Renal pelvis (tissue), 1 donor: ENCODE measurements at regions not wholly inside any gene's neighbourhood (a gene's known extent, or its start where the extent isn't known, plus 50 kb on each side); places are given as distances from the start of the nearest gene placed in this dataset.
A peak's percentile ranks its signal among the peaks of the same experiment; 100 is the strongest.

Experiments
- DNase-seq: peaks from one replicate; pipeline ENCODE4 v3.0.0-alpha.2; 2013

GRCh38 chr1:194331758-194332157, 1145.3 kb upstream of the B3GALT2 start:
- no peak for DNase-seq

GRCh38 chr1:194322751-194323150, 1136.3 kb upstream of the B3GALT2 start:
- no peak for DNase-seq

DNA sequence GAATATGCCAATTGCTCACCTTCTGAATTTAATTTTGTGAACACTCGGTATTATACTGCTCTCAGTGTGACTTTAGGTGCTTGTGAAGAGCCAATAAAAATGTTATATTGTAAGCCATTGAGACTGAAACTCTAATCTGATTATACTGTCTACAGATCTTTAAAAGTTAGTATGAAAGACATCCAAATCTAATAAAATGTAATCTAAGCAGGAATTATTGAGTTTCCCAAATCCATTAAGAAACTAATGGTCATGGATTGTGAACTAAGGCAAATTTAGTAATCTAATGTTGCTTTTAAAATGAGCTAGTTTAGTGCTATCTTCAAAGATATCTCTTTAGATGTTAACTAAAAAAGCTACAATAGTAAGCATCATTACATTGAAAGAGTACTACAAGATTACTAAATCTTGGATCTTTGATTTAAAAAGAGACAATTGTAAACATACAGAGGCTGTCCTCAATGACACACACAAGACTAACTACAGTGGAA, 1132.4 kb upstream of the B3GALT2 start:
- DNase-seq: no peak

- DNase-seq: no peak
Observed at GRCh38 chr1:194309697-194310096, 1123.3 kb upstream of the B3GALT2 start.

- no peak for DNase-seq
Observed at GRCh38 chr1:194309269-194309668, 1122.9 kb upstream of the B3GALT2 start.

GRCh38 chr1:194300776-194301175, 1114.4 kb upstream of the B3GALT2 start:
- DNase-seq: no peak

DNA sequence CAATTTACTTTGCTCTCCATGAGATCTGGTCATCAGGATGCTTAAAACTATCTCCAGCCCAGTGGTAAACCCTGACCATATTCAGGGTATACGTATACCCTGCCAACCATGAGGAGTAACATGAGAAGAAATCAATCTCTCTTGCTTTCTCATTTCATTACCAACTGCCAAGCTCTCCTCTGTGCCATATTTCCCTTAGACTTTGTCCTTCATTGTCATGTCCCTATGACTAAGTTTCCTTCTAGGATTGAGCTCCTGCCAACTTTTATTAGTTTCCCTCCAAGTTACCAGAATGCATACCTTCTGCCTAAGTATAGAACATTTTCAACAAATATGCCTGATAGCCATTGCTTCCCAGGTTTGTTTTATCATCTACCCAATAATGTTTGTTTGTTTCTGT, 1113.9 kb upstream of the B3GALT2 start:
- no peak for DNase-seq

GRCh38 chr1:194298007-194298598, 1111.7 kb upstream of the B3GALT2 start:
- no peak for DNase-seq

DNA sequence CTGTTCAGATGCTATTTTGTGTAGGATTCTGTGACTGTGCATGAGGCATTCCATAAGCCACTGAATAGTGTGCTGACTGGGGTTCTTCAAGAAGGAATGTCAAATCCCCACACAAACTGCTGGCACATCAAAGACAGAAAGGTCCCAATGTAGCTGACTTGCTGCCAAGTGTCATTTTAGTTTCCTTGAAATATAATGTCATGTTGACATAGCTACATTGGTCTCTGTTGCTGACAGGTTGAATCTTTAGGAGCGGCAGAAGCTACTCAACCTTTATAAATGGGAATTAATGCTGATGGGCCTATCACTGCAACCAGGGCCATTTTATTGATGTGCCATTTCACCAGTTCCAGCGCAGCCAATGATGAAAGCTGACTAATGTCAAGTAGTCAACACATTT, 1110.7 kb upstream of the B3GALT2 start:
- no peak for DNase-seq

- no peak for DNase-seq
Observed at GRCh38 chr1:194296201-194296600, 1109.8 kb upstream of the B3GALT2 start.

GRCh38 chr1:194295685-194296084, 1109.3 kb upstream of the B3GALT2 start:
- peak; percentile 28 for DNase-seq

- no peak for DNase-seq
Observed at GRCh38 chr1:194293851-194294405, 1107.5 kb upstream of the B3GALT2 start.

- no peak for DNase-seq
Observed at GRCh38 chr1:194292966-194293365, 1106.6 kb upstream of the B3GALT2 start.

- DNase-seq: no peak
Observed at GRCh38 chr1:194289569-194290266, 1103.3 kb upstream of the B3GALT2 start.

GRCh38 chr1:194288238-194288637, 1101.8 kb upstream of the B3GALT2 start:
- DNase-seq: no peak

GRCh38 chr1:194281376-194281775, 1095.0 kb upstream of the B3GALT2 start:
- DNase-seq: peak; percentile 90

DNA sequence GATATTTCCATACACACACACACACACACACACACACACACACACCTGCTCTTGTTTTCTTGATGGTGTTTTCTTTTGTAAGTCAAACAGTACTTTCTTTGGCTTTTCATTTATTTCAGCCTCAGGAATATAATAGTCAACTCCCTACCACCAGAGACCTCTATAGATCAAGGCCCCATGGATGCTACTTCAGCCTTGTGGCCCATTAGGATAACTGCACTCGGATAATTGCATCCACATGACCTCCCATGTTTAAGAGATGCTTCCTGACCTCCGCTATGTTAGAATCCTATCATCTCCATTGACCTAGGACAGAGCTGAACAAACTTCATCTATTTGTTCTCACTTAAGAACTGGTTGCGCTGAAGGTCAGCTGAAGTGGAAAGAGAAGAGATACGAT, 1094.0 kb upstream of the B3GALT2 start:
- no peak for DNase-seq

- DNase-seq: no peak
Observed at GRCh38 chr1:194279975-194280374, 1093.6 kb upstream of the B3GALT2 start.

GRCh38 chr1:194277927-194278326, 1091.5 kb upstream of the B3GALT2 start:
- no peak for DNase-seq

DNA sequence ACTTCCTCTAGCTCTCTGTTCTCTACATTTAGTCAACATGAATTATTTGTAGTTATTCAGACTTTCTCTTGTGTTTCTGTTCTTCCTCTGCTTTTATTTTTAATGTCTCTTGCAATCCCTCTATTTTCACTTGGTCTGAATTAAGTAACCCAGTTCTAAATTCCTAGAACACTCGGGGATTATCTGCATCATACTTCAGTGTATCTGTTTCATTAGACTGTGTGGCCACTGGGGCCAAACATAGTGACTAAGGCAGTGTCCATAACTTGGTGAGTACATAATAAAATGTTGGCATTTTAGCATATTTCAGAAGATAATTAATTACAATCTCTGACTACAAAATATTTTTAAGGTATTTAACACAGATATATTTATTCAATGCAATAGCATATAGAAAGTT, 1087.2 kb upstream of the B3GALT2 start:
- DNase-seq: no peak

DNA sequence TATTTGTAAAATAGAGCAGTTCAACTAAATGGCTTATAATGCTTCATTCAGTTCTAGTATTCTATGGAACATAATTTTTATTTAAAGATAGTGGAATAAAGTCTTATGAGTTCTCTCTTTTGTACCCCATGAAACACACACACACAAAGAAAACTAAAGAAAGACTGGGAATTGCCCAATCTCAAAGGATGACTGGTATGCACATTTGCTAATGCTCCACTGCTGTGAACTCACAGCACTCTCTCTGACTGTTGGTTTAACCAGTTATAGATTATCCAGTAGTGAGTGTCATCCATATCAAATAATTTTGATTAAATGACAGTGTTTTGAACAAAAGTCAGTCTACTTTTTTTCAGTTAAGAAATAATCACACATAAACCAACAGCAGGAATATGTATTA, 1082.4 kb upstream of the B3GALT2 start:
- DNase-seq: no peak

- no peak for DNase-seq
Observed at GRCh38 chr1:194267021-194267420, 1080.6 kb upstream of the B3GALT2 start.

- DNase-seq: no peak
Observed at GRCh38 chr1:194256010-194256409, 1069.6 kb upstream of the B3GALT2 start.

GRCh38 chr1:194252199-194252598, 1065.8 kb upstream of the B3GALT2 start:
- DNase-seq: no peak
